HG02798 (cell line): ENCODE measurements at regions not wholly inside any gene's neighbourhood (a gene's known extent, or its start where the extent isn't known, plus 50 kb on each side); places are given as distances from the start of the nearest gene placed in this dataset.

Experiments
- ATAC-seq: cut with Tn5 transposase; IDR thresholded peaks from one replicate; pipeline ENCODE4 v1.9.1; 2021; ENCODE audit warnings: mild to moderate bottlenecking; ENCODE audit not compliant: unreplicated experiment, poor library complexity

DNA sequence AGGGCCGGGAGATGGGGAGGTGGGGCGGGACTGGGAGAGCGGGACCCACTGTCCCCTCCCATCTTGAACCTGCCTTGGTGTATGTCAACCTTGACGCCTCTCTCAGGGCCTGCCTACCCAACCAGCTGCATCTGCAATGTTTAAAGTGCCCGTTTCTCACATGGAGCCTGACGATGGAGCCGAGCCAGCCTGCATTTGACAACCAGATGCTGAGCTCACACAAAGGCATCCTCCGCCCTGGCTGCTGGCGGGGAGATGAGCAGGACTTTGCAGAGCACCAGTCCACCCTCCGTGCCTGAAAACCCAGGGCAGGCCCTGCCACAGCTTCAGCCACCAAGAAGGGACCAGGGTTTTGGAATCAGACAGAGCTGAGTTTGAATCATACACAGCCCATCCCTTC, 141.1 kb upstream of the SMIM23 start:
- no peak for ATAC-seq

DNA sequence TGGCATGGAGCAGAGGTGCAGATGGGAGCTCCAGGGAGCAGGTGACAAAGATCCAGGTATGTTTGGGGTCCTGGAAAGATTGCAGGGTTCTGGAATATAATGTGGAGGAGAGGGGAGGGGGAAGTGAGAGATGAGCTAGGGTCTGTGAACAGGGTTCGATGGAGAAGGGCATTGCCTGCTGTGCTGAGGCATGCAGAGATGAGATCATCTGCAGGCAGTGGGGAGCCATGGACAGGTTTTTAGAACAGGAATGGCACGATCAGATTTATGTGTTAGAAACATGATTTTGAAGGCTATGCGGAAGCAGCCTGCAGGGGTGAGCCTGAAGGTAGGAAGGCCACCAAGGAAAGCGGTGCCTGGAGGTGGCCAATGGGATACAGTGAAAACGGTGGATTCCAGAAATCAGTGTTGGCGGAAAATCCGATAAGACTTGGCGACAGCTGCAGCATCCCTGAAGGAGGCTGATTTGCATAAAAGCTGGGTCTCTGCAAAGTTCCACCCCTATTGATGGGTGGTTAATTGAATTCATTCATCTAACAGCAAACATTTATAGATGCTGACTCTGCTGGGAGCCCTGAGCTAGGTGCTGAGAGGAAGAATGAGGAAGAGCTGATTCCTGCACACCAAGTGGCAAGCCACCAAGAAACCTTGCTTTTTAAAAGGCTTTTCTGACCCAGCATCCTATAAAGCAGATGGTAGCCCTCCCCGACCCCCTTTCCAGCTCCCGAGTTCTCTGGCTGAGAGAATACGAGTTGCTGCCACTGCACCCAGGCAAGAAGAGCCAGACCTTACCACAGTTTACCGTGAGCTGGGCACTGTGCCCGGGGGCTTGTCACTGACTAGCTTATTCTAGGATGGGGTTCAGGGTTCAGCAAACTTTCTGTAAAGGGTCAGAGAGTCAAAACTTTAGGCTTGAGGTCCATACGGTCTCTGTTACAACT, 139.2 kb upstream of the SMIM23 start:
- no peak for ATAC-seq

DNA sequence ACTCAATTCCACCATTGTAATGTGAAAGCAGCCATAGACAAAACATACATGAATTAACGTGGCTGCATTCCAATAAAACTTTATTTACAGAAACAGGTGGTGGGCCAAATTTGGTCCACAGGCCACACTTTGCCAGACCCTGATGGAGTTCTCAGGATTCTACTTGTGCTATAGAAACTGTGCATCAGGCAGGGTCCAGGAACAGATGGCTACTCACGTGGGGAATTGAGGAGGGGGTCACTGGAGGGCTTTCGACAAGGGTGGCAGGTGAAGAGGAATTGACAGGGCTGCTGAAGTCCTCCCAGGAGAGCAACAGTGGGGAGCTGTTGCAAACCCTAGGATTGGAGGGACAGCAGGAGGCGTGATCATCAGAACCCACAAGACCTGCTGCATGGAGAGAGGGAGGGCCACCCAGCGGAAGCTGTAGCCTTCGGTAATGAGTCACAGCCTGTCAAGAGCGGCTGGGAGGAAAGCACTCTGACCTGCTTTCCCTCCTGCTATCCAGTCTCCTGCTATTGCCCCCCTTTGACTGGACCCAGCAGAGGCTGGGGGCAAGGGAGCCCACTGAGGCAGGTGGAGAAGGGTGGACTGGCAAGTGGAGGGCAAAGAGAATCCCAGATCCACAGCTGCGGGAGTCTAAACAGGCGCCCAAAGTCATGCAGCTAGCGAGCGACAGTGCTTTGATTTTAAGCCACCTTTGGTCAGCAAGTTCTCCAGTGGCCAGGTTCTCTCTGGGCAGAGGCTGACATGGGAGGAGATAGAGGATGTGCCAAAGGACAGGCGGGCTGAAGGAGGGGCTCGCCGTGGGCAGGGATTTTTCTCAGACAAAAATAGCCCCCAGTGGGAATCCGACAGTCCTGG, 138.3 kb upstream of the SMIM23 start:
- no peak for ATAC-seq

DNA sequence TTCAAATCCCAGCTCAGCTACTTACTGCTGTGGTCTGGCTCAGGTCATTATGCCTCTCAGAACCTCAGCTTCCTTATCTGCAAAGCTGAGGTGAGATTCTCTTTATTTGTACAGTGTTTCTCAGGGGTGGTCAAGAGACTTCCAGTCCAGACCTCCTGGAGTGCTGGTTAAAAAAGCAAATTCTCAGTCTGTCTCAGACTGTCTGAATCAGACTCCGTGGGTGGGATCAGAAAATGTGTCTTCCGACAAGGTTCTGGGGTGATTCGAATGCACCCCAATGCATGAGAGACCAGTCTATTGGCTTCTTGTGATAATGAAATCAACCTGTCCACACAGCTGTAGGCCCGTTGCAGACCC, 137.7 kb upstream of the SMIM23 start:
- no peak for ATAC-seq

DNA sequence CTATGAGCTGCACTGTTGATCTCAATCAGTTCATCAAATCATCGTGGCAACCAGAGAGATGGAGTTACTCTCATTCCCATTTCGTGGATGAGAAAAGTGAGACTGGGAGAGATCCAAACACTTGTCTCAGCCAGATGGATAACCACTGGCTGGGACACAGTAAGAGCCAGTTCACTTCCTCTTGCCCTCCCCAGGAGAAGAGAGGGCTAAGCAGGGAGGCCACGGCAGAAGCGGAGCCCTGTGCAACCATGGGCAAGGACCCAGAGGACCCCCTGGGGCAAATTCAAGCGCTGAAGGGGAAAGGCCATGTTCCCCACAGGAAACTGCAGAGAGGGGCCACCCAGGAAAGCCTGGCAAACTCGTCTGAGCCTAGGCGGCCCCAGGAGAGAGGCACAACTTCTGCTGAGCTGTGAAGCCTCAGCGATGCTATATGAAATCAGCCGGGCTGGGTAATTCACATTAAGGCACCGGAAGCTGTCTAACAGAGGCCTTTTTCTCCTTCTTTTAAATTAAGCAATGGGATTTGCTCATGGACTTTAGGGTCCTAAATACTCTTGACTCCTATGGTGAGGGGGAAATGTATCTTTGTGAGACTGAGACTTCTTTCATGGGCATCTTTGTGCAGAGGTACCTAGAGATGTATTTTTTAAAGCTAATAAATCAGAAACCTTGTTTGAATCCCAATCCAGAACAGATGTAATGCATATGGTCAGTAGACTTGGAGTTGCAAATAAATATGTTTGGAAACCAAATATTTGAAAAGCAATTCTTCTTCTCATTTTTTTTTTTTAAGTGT, 137.1 kb upstream of the SMIM23 start:
- no peak for ATAC-seq

DNA sequence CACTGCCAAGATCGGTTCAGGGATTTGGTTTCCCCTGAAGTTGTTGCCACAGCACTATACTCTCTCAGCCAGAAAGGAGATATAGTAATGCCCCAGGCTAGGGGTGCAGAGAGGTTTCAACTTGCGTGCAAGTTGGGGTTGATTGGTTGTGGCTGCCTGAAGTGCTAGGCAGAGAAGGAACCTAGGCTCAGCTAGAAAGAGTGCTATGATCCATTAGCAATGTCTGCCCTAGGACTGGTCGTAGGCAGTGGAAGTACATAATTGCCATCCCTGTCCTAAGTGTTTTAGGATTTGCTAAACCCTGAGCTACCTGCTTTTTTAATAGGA, 136.6 kb upstream of the SMIM23 start:
- no peak for ATAC-seq

DNA sequence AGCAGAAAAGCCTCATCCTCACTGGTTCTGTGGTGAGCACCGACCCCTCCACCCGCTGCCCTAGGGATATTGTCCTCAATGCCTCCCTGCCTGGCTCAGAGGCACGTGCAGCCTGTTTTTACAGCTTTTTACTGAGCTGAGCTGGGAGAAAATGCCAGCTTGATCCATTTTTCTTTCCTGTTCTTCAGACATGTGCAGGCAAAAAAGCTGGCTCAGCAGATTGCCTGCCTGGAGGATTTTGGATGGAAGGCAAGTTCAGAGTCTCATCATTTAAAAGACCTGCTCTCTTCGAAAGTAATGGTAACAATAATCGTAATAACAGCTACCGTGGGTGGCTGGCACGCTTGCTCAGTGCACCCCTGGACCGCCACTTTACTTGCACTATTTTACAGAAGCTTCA, 135.0 kb upstream of the SMIM23 start:
- ATAC-seq = no peak

DNA sequence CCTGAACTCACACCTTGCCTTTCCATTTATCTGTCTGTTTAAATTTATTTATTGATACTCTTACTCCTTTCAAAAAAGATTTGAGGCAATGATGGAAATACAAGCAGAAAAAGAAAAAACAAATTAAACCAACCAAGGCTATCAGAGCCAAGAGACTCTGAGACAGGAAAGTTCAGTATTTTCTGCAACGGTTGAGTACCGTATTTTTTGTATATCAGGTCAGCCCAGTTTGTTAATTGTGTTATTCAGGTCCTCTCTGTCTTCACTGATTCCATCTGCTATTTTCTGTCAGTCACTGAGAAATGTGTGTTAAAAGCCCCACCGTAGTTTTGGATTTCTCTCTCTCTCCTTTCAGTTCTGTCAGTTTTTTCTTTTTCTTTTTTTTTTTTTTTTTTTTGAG, 134.5 kb upstream of the SMIM23 start:
- no peak for ATAC-seq

DNA sequence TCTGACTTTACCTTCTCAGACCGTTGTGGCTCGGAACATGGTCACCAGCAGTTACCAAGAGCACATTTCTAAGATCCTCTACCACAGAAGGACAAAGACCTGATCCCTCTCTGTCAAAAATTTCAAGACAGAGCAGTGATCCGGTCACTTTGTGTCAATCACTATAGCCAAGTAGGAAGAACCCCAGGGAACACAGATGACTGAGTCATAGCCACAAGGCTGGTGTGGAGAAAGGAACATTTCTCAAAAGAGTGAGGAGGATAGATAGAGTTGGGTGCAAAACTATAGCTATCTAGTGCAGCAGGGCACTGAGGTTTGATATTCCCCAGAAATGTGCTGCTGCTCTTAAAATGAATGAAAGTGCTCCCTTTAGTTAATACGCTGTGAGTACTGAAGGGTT, 130.7 kb upstream of the SMIM23 start:
- ATAC-seq = no peak

DNA sequence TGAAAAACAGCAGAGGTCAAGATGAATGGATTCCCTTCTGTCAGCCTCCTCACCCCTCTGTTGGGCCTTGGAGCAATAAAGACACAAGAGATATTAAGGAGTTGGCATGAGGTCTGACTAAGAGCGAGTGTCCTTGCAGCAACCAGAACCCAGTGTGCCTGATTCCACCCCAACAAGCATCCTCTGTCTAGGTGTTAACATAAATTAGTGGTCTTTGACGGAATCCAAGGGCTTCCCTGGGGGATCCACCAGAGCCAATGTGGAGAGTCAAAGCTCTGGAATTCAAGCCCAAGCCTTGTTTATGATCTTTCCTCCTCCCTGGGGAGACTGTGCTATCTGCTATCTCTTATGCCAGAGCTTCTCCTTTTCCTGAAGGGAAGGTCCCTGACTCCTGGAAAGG, 128.1 kb upstream of the SMIM23 start:
- ATAC-seq = no peak

DNA sequence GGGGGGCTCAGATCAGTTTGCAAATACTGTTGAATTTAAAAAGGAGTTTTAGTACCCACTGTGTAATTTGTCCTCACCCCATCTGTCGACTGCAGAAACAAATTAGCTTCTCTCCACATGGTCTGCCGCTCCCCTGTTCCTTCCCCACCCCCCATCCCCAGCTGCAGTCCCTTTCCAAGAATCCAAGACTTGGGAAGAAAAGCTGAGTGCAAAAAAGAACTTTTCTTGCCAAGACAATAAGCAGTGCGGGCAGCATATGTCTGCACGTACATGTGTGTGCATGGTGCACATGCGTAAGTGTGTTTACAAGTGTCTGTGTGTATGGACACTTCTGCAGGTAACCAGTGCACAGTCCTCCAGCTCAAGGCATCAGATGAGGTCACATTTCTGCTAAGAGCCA, 125.7 kb upstream of the SMIM23 start:
- no peak for ATAC-seq

DNA sequence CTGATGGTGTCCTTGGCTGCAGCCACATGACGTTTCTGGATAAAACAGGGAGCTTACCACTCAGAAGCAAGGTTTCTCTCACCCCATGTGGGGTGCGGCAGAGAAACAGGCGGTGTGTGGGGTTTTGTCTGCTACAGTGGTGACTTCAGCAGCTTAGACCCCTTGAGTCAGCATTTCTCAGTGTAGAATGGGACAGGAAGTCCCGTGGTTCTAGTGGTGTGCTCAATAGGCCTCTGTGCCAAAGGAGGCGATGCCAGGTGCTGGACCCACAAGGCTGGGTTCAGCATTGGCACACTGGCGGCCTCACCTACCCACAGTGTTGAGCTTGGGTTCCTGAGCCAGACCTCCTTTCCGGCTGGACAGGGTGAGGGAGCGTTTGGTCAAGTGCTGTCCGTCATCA, 125.2 kb upstream of the SMIM23 start:
- no peak for ATAC-seq

DNA sequence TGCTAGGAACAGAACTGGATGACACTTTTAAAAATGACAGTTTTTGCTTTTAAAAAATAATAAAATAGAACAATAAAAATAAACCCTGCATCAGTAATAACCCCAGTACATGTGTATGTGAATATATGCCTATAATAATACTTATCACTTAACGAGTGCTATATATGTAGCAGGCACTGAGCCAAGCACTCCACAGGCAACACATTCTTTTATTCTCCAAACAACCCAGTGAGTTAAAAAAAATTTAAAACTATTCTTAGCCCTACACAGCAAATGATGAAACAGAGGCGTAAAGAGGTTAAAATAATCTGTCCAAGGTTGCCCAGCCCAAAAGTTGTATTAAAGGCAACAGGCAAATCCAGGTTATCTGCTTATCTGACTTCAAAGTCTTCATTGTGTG, 124.5 kb upstream of the SMIM23 start:
- ATAC-seq = no peak

DNA sequence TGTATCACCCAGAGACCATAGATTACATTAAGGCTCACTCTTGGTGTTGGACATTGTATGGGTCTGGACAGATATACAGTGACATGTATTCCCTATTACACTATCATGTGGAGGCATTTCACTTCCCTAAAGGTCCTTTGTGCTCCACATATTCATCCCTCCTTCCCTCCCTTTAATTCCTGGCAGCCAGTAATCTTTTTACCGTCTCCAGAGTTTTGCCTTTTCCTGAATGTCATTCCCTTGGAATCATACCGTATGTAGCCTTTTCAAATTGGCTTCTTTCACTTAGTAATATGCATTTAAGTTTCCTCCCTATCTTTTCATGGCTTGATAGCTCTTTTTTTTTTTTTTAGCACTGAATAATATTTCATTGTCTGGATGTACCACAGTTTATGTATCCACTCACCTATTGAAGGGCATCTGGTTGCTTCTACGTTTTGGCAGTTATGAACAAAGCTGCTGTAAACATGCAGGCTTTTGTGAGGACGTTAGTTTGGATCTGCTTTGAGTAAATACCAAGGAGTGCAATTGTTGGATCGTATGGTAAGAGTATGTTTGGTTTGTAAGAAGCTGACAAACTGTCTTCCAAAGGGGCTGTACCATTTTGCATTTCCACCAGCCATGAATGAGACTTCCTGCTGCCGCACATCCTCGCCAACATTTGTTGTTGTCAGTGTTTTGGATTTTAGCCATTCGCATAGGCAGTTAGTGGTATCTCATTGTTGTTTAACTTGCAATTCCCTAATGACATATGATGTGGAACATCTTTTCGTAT, 122.1 kb upstream of the SMIM23 start:
- no peak for ATAC-seq

DNA sequence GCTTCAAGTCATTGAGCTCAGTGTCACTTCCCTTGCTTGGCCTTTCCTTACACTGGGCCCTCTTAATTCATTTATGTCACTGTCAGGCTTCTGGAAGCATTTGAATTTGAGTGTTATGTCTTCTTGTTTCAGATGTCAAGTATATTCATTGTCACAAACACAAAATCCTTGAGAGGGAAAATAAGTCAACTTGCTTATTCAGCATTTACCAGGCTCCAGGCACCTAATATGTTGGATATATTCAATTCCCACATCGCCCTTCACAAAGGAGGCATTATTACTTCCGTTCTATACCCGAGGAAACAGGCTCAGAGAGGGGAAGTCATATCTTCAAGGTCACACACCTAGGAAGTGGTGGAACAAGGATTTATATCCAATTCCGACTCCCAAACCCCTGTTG, 121.1 kb upstream of the SMIM23 start:
- ATAC-seq = no peak

DNA sequence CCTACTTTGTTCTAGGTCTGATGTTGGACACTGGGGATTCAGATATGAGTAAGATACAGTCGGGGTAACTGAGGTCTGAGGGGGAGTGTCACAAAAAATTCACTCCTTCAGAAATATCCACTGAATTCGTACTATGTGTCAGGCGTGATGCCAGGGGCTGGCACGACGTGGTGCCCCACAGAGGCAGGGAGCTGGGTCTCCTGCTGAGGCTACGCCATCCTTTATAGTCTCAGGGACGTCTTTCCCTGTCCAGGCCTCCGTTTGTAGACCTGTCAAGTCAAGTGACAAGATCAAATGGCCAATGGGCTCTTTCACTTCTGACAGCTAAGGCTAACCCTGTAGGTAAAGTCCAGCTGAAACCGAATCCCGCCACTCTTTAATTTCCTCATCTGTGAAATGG, 118.8 kb upstream of the SMIM23 start:
- no peak for ATAC-seq

DNA sequence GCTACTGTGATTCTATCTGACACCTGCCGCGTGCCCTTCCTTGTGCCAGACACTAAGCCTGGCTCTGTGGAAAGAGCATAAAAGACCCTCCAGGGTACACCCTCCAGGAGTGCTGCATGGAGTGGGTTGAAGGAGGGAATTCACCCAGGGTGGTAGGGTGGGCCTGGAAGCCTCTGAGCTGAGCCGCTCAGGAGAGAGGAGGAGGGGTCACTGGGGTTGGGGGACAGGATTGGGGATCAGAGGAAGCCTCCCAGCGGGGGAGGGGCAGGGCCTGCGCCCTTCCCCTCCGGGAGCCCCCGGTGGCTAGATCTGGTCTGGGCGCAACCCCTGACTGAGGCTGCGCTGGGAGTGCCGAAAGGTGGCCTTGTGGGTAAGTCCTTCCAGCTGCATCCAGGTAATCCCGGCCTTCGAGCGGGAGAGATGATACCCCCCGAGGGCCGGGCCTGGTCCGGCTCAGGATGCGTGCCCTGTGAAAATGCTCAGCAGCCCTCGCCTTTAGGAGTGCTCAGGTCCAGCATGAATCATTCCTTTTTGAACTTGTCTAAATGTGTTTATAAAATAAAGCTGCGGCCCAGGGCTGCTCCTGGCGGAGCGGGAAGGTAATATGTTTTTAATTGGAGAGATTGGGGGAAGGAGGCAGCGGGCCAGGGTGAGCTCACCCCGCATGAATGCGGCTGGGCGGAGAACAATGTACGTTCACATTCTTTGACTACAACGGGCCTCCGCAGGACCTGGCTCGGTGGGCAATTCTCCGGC, 118.1 kb upstream of the SMIM23 start:
- no peak for ATAC-seq

DNA sequence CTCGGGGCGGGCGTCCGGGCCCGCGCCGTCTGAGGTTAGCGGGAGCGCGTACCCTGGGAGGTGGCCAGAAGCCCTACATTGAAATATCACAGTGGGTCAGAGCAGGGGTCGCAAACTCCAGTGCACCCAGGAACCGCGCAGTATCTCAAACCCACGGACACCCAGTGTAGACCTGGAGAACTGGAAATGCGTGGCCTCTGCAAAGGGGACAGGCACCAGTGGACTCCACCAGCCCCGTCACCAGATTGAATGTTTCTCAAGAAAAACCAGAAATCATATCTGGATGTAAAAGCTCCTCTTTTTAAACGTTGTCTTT, 117.6 kb upstream of the SMIM23 start:
- no peak for ATAC-seq

DNA sequence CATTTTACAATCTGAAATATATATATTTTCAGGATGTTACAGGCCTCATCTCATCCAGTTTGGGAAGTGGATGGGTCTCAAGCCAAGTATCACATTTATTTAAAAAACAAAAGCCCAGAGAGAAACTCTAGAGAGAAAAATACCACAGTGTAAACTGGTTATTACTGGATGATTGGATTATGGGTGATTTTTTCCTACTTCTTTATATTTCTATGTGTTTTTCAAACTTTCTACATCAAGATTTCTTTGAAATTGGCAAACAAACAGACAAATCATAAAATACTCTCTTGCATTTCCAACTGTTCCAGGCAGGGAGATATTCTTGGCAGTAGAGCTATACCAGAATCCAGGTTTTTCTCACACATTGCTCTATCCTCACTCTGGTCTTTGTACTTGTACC, 116.0 kb upstream of the SMIM23 start:
- ATAC-seq = no peak

DNA sequence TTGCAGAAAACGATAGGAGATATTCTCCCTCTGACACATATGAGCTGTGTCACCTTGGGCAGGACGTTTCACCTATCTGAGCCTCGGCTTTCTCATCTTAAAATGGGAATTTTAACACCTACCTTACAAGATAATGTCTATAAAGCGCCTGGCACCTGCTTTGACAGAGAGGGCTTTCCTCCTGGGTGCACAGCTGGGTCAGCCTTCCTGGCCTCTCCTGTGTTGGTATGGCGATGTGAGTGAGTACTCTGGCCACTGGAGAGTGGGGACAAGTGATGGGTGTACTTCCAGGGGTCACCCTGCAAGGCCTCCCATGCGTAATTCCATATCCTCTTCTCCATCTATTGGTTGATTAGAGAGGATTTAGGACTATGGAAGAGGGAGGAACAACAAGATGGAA, 113.1 kb upstream of the SMIM23 start:
- ATAC-seq = no peak
